ENCODE measurements at regions not wholly inside any gene's neighbourhood (a gene's known extent, or its start where the extent isn't known, plus 50 kb on each side); places are given as distances from the start of the nearest gene placed in this dataset.
"Not testable (repeated sequence)": the region's sequence is repeated elsewhere in the genome, so short reads cannot be mapped to it uniquely, and the experiment has no call there.

DNA sequence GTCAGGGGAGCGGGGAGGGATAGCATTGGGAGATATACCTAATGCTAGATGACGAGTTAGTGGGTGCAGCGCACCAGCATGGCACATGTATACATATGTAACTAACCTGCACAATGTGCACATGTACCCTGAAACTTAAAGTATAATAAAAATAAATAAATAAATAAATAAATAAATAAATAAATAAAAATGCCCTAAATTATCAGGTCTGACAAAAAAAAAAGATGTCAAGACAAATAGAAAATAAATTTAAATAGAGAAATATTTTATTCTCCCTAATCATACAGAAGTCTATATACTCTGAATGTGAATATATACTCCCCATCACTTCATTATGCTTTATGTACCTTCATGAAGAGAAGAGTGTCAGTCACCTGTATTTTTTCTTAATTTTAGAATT lies 420.0 kb upstream of the PTCHD4 start:
- H3K36me3 ChIP-seq (ENCODE audit: control insufficient read depth in 5 of 5, insufficient read depth in 5 of 5, low read length in 5 of 5); H3K27ac ChIP-seq (ENCODE audit: low read depth, low read length); H3K9me3 ChIP-seq (ENCODE audit: control insufficient read depth in 5 of 5, low read length in 5 of 5); H3K4me1 ChIP-seq (ENCODE audit: control insufficient read depth in 5 of 5, insufficient read depth in 5 of 5, low read length in 5 of 5); H3K27me3 ChIP-seq (ENCODE audit: control insufficient read depth in 5 of 5, insufficient read depth in 4 of 5, low read length in 5 of 5); H3K9ac ChIP-seq (ENCODE audit: low read length in 5 of 5); H3K4me3 ChIP-seq (ENCODE audit: low read depth in 1 of 5, low read length in 5 of 5): not testable (repeated sequence)

DNA sequence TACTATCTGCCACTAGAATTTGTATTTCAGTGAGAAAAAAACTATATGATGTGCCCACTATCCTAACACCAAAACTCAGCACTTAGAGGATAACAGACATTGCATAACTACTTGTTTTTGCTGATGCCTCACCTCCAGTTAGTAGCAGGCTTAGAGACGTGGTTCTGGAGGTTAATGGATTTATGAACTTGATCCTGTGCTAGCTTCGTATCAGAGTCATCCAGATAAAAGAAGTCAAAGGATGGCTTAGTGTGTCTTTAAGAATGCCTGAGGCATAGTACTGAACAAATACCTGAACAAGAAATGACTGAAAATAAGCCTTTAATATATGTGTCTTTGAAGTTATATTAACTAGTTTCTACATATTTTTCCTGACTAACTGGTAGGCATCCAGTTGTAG lies 414.9 kb upstream of the PTCHD4 start:
- no peak overlapping the region for H3K4me3 ChIP-seq (ENCODE audit: low read depth in 1 of 5, low read length in 5 of 5)
- no peaks in the 10 kb centered on the region for H3K4me1 ChIP-seq (ENCODE audit: control insufficient read depth in 5 of 5, insufficient read depth in 5 of 5, low read length in 5 of 5)
- H3K36me3 ChIP-seq (ENCODE audit: control insufficient read depth in 5 of 5, insufficient read depth in 5 of 5, low read length in 5 of 5), result no peaks in the 10 kb centered on the region
- no peak overlapping the region for H3K27ac ChIP-seq (ENCODE audit: low read depth, low read length)
- no peaks in the 10 kb centered on the region for H3K27me3 ChIP-seq (ENCODE audit: control insufficient read depth in 5 of 5, insufficient read depth in 4 of 5, low read length in 5 of 5)
- no peaks in the 10 kb centered on the region for H3K9me3 ChIP-seq (ENCODE audit: control insufficient read depth in 5 of 5, low read length in 5 of 5)
- H3K9ac ChIP-seq (ENCODE audit: low read length in 5 of 5), result no peak overlapping the region

GRCh38 chr6:48520951-48521350 lies 410.0 kb upstream of the PTCHD4 start:
- no peak overlapping the region for H3K27ac ChIP-seq (ENCODE audit: low read depth, low read length)
- H3K9me3 ChIP-seq (ENCODE audit: control insufficient read depth in 5 of 5, low read length in 5 of 5), result no peaks in the 10 kb centered on the region
- H3K27me3 ChIP-seq (ENCODE audit: control insufficient read depth in 5 of 5, insufficient read depth in 4 of 5, low read length in 5 of 5), result no peaks in the 10 kb centered on the region
- no peaks in the 10 kb centered on the region for H3K4me1 ChIP-seq (ENCODE audit: control insufficient read depth in 5 of 5, insufficient read depth in 5 of 5, low read length in 5 of 5)
- H3K4me3 ChIP-seq (ENCODE audit: low read depth in 1 of 5, low read length in 5 of 5), result no peak overlapping the region
- no peak overlapping the region for H3K9ac ChIP-seq (ENCODE audit: low read length in 5 of 5)
- no peaks in the 10 kb centered on the region for H3K36me3 ChIP-seq (ENCODE audit: control insufficient read depth in 5 of 5, insufficient read depth in 5 of 5, low read length in 5 of 5)

DNA sequence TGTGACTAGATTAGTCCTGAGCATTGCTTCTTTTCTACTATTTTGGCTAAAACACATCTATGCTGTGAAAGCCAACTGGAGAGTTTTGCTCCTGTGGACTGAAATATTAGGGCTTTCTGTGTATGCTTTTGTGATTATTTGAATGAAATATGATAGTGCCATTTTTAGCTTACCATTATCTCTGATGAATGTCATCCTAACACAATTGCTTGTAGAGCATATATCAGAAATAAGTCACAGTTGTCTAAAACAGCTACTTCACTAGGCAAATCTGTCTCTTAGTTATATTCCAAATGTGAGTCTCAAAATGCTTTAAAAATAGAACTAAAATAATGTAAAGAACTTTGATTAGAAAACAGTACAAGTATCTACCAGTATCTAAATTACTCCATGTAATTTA lies 401.4 kb upstream of the PTCHD4 start:
- no peak overlapping the region for H3K4me3 ChIP-seq (ENCODE audit: low read depth in 1 of 5, low read length in 5 of 5)
- H3K9me3 ChIP-seq (ENCODE audit: control insufficient read depth in 5 of 5, low read length in 5 of 5), result no peaks in the 10 kb centered on the region
- H3K27ac ChIP-seq (ENCODE audit: low read depth, low read length), result no peak overlapping the region
- no peaks in the 10 kb centered on the region for H3K4me1 ChIP-seq (ENCODE audit: control insufficient read depth in 5 of 5, insufficient read depth in 5 of 5, low read length in 5 of 5)
- no peak overlapping the region for H3K9ac ChIP-seq (ENCODE audit: low read length in 5 of 5)
- no peaks in the 10 kb centered on the region for H3K27me3 ChIP-seq (ENCODE audit: control insufficient read depth in 5 of 5, insufficient read depth in 4 of 5, low read length in 5 of 5)
- no peaks in the 10 kb centered on the region for H3K36me3 ChIP-seq (ENCODE audit: control insufficient read depth in 5 of 5, insufficient read depth in 5 of 5, low read length in 5 of 5)

- Histone ChIP-seq H3K27ac (ENCODE audit: low read depth, low read length) (no peak overlapping the region), H3K36me3 (ENCODE audit: control insufficient read depth in 5 of 5, insufficient read depth in 5 of 5, low read length in 5 of 5) (no peaks in the 10 kb centered on the region), H3K4me3 (ENCODE audit: low read depth in 1 of 5, low read length in 5 of 5) (no peak overlapping the region), H3K9me3 (ENCODE audit: control insufficient read depth in 5 of 5, low read length in 5 of 5) (no peaks in the 10 kb centered on the region), H3K4me1 (ENCODE audit: control insufficient read depth in 5 of 5, insufficient read depth in 5 of 5, low read length in 5 of 5) (no peaks in the 10 kb centered on the region), H3K27me3 (ENCODE audit: control insufficient read depth in 5 of 5, insufficient read depth in 4 of 5, low read length in 5 of 5) (no peaks in the 10 kb centered on the region), H3K9ac (ENCODE audit: low read length in 5 of 5) (no peak overlapping the region)
Measured at GRCh38 chr6:48511378-48511777, 400.4 kb upstream of the PTCHD4 start.

DNA sequence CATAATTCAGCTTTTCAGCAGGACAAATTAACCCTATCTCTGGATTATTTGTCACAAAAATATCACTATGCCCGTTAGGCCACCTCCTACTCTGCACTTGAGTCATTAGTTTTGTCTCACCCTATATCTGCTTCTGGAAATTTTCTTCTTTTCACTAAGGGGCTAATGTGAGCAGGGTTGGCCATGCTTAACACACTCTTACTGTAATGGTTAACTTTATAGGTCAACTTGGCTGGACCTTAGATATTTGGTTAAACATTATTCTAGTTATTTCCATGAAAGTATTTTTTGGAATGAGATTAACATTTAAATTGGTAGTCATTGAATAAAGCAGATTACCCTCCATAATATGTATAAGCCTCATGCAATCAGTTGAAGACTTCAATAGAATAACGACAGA lies 394.6 kb upstream of the PTCHD4 start:
- Histone ChIP-seq H3K27ac (ENCODE audit: low read depth, low read length) (no peak overlapping the region), H3K36me3 (ENCODE audit: control insufficient read depth in 5 of 5, insufficient read depth in 5 of 5, low read length in 5 of 5) (no peaks in the 10 kb centered on the region), H3K27me3 (ENCODE audit: control insufficient read depth in 5 of 5, insufficient read depth in 4 of 5, low read length in 5 of 5) (no peaks in the 10 kb centered on the region), H3K4me1 (ENCODE audit: control insufficient read depth in 5 of 5, insufficient read depth in 5 of 5, low read length in 5 of 5) (no peaks in the 10 kb centered on the region), H3K4me3 (ENCODE audit: low read depth in 1 of 5, low read length in 5 of 5) (no peak overlapping the region), H3K9ac (ENCODE audit: low read length in 5 of 5) (no peak overlapping the region), H3K9me3 (ENCODE audit: control insufficient read depth in 5 of 5, low read length in 5 of 5) (no peaks in the 10 kb centered on the region)

GRCh38 chr6:48493432-48493831 lies 382.4 kb upstream of the PTCHD4 start:
- H3K27ac ChIP-seq (ENCODE audit: low read depth, low read length); H3K9ac ChIP-seq (ENCODE audit: low read length in 5 of 5); H3K27me3 ChIP-seq (ENCODE audit: control insufficient read depth in 5 of 5, insufficient read depth in 4 of 5, low read length in 5 of 5); H3K4me1 ChIP-seq (ENCODE audit: control insufficient read depth in 5 of 5, insufficient read depth in 5 of 5, low read length in 5 of 5); H3K36me3 ChIP-seq (ENCODE audit: control insufficient read depth in 5 of 5, insufficient read depth in 5 of 5, low read length in 5 of 5); H3K9me3 ChIP-seq (ENCODE audit: control insufficient read depth in 5 of 5, low read length in 5 of 5); H3K4me3 ChIP-seq (ENCODE audit: low read depth in 1 of 5, low read length in 5 of 5): not testable (repeated sequence)

- Histone ChIP-seq H3K4me3 (ENCODE audit: low read depth in 1 of 5, low read length in 5 of 5) (no peak overlapping the region), H3K9ac (ENCODE audit: low read length in 5 of 5) (no peak overlapping the region), H3K27ac (ENCODE audit: low read depth, low read length) (no peak overlapping the region), H3K36me3 (ENCODE audit: control insufficient read depth in 5 of 5, insufficient read depth in 5 of 5, low read length in 5 of 5) (no peaks in the 10 kb centered on the region), H3K9me3 (ENCODE audit: control insufficient read depth in 5 of 5, low read length in 5 of 5) (no peaks in the 10 kb centered on the region), H3K27me3 (ENCODE audit: control insufficient read depth in 5 of 5, insufficient read depth in 4 of 5, low read length in 5 of 5) (no peaks in the 10 kb centered on the region), H3K4me1 (ENCODE audit: control insufficient read depth in 5 of 5, insufficient read depth in 5 of 5, low read length in 5 of 5) (no peaks in the 10 kb centered on the region)
Measured at GRCh38 chr6:48490658-48491057, 379.7 kb upstream of the PTCHD4 start.

GRCh38 chr6:48486876-48487275 lies 375.9 kb upstream of the PTCHD4 start:
- Histone ChIP-seq H3K9me3 (ENCODE audit: control insufficient read depth in 5 of 5, low read length in 5 of 5) (no peaks in the 10 kb centered on the region), H3K27ac (ENCODE audit: low read depth, low read length) (no peak overlapping the region), H3K4me3 (ENCODE audit: low read depth in 1 of 5, low read length in 5 of 5) (no peak overlapping the region), H3K4me1 (ENCODE audit: control insufficient read depth in 5 of 5, insufficient read depth in 5 of 5, low read length in 5 of 5) (no peaks in the 10 kb centered on the region), H3K36me3 (ENCODE audit: control insufficient read depth in 5 of 5, insufficient read depth in 5 of 5, low read length in 5 of 5) (no peaks in the 10 kb centered on the region), H3K9ac (ENCODE audit: low read length in 5 of 5) (no peak overlapping the region), H3K27me3 (ENCODE audit: control insufficient read depth in 5 of 5, insufficient read depth in 4 of 5, low read length in 5 of 5) (no peaks in the 10 kb centered on the region)

- no peak overlapping the region for H3K9ac ChIP-seq (ENCODE audit: low read length in 5 of 5)
- no peaks in the 10 kb centered on the region for H3K9me3 ChIP-seq (ENCODE audit: control insufficient read depth in 5 of 5, low read length in 5 of 5)
- no peak overlapping the region for H3K4me3 ChIP-seq (ENCODE audit: low read depth in 1 of 5, low read length in 5 of 5)
- no peaks in the 10 kb centered on the region for H3K36me3 ChIP-seq (ENCODE audit: control insufficient read depth in 5 of 5, insufficient read depth in 5 of 5, low read length in 5 of 5)
- no peak overlapping the region for H3K27ac ChIP-seq (ENCODE audit: low read depth, low read length)
- no peaks in the 10 kb centered on the region for H3K4me1 ChIP-seq (ENCODE audit: control insufficient read depth in 5 of 5, insufficient read depth in 5 of 5, low read length in 5 of 5)
- H3K27me3 ChIP-seq (ENCODE audit: control insufficient read depth in 5 of 5, insufficient read depth in 4 of 5, low read length in 5 of 5), result no peaks in the 10 kb centered on the region
Measured at GRCh38 chr6:48486373-48486772, 375.4 kb upstream of the PTCHD4 start.

DNA sequence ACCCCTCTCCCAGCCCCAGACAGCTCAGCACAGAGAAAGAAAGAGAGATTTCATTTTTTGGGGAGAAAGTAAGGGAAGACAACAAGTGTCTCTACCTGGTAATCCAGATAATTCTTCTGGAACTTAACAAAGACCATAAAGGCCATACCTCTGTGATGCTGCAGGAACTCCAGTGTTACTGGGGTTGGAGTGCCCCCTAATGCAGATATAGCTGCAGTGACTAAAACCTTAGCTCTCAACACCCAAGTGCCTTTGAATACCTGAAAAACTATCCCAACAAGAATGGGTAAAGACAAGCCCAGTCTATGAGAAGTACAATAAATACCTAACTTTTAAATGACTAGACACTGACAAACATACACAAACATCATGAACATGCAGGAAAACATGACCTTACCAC lies 365.3 kb upstream of the PTCHD4 start:
- H3K9ac ChIP-seq (ENCODE audit: low read length in 5 of 5), result no peak overlapping the region
- no peaks in the 10 kb centered on the region for H3K36me3 ChIP-seq (ENCODE audit: control insufficient read depth in 5 of 5, insufficient read depth in 5 of 5, low read length in 5 of 5)
- H3K27me3 ChIP-seq (ENCODE audit: control insufficient read depth in 5 of 5, insufficient read depth in 4 of 5, low read length in 5 of 5), result no peaks in the 10 kb centered on the region
- no peak overlapping the region for H3K27ac ChIP-seq (ENCODE audit: low read depth, low read length)
- no peaks in the 10 kb centered on the region for H3K4me1 ChIP-seq (ENCODE audit: control insufficient read depth in 5 of 5, insufficient read depth in 5 of 5, low read length in 5 of 5)
- no peak overlapping the region for H3K4me3 ChIP-seq (ENCODE audit: low read depth in 1 of 5, low read length in 5 of 5)
- no peaks in the 10 kb centered on the region for H3K9me3 ChIP-seq (ENCODE audit: control insufficient read depth in 5 of 5, low read length in 5 of 5)

Data from subcutaneous abdominal adipose tissue (tissue), 5 donors.